Panc1 (cell line): ENCODE measurements at regions not wholly inside any gene's neighbourhood (a gene's known extent, or its start where the extent isn't known, plus 50 kb on each side); places are given as distances from the start of the nearest gene placed in this dataset.

Experiments
- CTCF ChIP-seq: fragments of 450-650 bp; IDR thresholded peaks from 2 replicates; pipeline ENCODE4 v1.5.1; 2017; ENCODE audit warnings: mild to moderate bottlenecking
- POLR2AphosphoS5 ChIP-seq: IDR thresholded peaks from 2 replicates; pipeline ENCODE4 v1.6.1; 2012; ENCODE audit warnings: mild to moderate bottlenecking, low read depth, low read length, moderate library complexity
- REST ChIP-seq, 2 experiments: IDR thresholded peaks; 2 replicates each; pipeline ENCODE4 v1.6.1; 2011 to 2012; ENCODE audit warnings: low read depth in 2 of 2, control low read depth in 1 of 2, low read length in 1 of 2, mild to moderate bottlenecking in 1 of 2, moderate library complexity in 1 of 2; ENCODE audit not compliant: insufficient read depth in 1 of 2

GRCh38 chr5:57417971-57418370 is 64.6 kb downstream of the ACTBL2 start:
- no peak for TF ChIP-seq CTCF
- TF ChIP-seq POLR2AphosphoS5, result no peak
- no peak for TF ChIP-seq REST (IDR thresholded peaks at IDR 0.05; ENCODE audit: insufficient read depth in 1 of 2, low read depth in 2 of 2, low read length in 1 of 2)
